GM19397 (cell line): ENCODE measurements at regions not wholly inside any gene's neighbourhood (a gene's known extent, or its start where the extent isn't known, plus 50 kb on each side); places are given as distances from the start of the nearest gene placed in this dataset.

Experiments
- ATAC-seq: cut with Tn5 transposase; IDR thresholded peaks from one replicate; pipeline ENCODE4 v1.9.1; 2021; ENCODE audit warnings: mild to moderate bottlenecking, moderate library complexity; ENCODE audit not compliant: unreplicated experiment

DNA sequence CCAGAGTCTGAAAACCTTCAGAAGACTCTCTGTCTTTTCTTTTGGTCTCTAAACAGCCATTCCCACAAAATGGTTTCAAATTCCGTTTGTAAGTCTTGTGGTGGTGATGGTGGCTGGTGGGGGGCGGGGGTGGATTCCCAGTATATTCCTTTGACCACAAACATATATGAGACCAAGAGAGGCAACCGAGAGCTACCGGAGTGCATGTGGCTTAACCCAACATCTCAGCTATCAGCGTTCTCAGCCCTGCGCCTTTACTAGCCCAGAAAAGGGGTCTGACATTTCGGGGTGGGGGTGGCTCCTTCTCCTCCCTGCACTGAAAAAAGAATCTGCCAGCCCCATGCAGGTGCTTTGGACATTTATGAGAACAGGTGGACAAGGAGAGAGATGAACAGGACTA, 621.1 kb downstream of the ACTR3B start:
- ATAC-seq = no peak

DNA sequence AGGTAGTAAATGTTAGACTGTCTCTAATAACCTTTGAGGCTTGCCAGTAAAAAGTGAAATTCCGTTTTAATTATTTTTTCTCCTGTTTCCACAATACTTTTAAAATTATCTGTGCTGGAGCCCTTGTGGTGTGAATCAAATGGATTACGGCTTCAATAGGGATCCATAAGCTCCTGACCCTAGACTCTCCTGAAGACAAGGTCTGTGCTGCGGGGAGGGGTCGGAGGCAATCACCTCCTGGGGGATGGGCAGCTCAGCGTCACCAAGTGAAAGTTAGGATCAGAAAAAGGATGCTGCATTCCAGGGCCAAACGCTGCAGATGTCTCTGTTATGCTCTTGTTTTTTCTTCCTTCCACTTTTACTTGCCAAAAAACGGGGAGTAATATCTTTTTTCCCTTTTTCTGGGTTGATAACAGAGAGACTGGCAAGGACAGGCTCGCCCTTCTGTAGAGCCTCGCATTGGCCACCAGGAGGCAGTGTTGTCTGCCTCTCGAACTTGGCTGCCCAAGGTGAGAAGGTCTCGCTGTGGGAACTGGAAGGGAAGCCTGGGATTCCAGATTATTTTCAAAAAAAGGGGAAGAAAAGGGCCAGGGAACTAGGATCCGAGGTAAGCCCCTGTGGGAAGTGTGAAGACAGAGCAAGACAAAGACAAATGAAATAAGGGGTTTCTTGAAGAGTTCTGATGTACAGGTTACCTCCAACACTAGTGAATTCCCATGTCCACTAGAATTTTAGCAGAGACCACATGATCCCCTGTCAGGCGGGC, 621.9 kb downstream of the ACTR3B start:
- no peak for ATAC-seq

DNA sequence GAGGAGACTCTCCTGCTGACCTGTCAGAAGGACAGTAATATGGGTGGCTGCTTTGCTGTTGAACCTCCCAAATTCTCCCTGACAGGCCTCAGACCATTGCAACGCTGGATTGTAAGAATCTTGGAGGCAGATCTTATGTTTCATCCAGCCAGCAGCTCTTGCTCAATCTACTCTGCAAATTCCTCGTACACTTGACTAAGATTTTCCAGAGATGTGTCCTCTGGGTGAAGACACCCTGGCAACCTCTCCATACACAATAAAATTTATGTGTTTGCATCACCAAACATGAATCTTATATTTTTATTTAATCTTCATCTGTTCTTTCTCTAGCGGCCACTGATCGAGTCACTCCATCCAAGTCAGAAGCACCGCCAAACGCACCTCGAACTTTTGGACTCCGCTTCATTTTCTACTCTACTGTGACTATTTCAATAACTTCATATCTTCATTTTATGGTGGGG, 623.1 kb downstream of the ACTR3B start:
- ATAC-seq = no peak

DNA sequence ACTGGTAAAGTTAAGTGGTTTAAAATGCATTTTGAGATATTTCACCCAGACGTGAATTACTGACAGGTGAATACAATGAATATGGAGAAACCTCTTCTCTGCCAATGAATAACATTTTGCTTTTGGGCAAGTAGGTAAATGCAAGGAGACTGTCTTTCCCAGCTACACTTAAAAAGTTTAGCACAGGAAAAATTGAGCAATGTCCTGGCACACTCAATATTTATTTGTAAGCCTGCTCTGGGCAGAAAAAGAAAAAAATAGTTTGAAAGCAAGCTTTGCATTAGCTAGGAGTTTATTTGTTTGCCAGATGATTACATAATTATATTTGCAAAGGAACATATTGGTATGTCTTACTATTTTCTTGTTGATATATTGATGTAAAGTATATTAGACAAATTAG, 624.2 kb downstream of the ACTR3B start:
- no peak for ATAC-seq

DNA sequence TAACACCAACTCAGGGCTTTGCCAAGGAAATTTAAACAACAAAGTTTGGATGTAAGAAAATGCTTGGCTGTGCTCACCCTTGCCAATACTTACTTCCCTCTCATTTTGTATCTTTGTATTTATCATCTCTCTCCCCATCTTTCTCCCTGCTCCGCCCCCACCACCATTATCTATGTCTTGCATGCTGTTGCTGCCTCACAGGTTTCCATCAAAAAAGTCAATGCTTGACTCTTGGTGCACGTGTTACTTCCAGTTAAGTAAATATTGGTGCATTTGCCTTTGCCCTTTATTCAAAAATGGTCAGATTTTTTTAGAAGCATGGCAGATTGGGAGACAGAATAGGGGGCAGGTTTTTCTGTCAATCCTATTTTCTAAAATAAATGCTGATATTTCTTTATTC, 626.0 kb downstream of the ACTR3B start:
- no peak for ATAC-seq

DNA sequence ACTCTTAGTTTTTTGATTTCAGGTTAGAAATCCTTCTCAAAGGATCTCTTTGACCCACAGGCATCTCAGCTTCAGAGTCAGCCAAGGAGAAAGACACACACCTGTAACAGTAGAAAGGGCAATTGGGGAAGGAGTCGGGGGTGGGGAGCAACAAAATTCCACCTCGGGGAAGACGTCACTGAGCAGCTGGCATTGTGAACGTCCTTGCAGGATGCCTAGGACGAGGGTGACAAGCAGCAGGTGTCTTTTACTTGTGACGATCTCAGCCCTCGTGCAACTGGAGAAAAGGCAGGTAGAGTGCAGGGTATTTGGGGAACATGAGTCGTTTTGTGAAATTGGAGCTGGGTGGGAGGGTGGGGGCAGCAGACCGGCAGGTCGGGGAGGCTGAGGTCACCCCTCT, 627.0 kb downstream of the ACTR3B start:
- no peak for ATAC-seq

DNA sequence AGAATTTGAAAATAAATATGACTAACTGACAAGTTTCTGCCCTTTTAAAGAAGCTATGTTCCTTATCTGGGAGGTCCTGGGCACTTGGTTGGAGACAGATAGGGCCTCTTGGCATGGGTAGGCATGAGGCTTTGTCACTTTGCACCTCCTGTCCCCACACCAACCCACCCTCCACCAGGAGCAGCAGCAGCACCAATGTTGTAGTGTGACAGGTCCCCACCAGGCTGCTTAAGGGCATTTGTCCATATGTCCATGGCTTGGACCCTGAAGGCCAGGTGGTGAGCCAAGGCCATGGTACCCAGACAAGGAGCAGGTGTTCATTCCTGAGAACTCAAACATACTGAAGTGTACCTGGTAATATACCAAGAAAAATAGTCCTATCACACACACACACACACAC, 629.1 kb downstream of the ACTR3B start:
- ATAC-seq = no peak

DNA sequence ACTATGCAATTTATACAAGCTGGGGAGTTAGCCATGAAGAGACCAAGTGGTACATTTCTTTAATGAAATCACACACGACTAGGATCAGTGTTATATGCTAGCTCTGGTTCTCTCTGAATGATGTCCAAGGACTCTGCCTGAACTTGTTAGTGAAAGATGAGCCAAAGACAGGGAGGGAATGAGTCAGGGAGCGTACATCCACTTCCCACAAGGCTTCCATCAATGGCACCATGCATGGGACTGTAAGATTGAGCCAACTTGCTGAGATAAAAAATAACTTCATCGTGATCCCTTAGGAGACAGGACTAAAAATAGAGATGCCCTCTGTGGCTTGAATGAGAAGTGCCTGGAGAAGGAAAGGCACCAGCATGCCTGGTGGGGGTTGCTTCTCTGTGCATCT, 629.7 kb downstream of the ACTR3B start:
- no peak for ATAC-seq

DNA sequence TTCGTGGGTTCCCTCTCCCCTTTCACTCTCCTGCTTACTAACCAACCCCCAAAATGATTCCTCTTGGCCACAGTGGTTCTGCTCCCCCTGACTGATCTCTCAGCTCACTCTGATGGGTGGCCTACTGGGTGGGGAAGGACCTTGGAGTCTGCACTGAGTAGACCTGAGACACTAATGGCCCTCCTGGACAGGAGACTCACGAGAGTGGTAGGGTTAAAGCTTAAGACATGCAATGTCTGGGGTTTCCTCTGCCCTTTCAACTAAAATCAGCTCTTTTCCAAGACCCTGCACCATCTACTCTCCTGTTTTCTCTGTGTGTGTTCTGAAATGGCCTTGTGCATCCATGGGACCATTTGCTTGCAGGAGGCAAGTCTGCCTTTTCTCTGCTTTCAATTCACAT, 631.4 kb downstream of the ACTR3B start:
- no peak for ATAC-seq

DNA sequence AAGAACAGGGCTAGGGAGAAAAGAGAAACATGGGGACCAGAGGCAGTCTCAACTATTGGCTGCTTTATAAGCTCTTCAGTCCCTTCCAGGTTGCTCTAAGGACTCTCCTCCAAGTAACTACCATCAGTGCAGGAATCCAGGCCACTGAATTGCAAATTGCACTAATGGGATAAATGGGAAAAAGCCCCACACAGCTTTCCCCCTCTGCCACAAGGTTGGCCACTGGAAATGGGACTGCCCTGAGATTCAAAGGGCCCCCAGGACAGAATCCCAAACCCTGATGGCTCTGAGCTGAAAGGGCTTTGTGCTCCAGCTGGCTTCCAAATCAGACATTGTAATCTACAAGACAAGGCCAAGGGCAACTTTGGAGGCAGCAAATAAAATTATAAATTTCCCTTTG, 633.2 kb downstream of the ACTR3B start:
- ATAC-seq = no peak

DNA sequence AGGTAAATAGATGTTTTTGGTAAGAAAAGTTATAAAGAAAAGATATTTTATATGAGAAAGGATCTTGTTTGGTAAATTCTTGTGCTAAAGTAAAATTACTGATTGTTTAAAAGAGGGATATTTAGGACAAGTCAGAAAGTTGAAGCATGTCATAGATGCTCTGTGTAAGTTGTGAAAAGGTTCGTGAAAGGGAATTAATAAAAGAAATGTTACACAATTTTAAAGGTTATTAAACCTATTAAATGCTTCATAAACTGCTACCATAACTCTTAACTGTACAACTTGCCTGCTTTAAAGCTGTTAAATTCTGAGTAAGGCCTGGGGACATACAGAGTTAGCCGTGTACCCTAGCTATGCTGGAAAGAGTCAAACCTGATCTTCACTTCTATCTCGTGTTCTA, 634.1 kb downstream of the ACTR3B start:
- ATAC-seq = no peak

DNA sequence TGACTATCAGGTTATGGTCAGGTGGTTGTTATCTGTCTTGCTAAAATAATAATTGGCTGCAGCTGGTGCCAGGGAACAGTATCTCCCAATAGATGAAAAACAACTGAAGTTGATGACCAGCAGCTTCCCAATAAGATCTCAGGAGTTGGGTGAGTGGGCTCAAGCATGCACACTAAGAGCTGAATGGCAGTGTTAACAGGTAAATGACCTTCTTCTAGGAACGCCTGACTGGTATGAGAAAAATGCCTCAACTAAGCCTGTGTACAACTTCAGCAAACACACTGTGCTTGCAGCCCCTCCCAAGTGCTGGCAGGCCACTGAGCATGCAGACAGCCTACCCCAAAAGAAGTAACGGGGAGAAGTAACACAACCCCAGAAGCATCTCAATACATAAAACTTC, 636.9 kb downstream of the ACTR3B start:
- ATAC-seq = no peak

DNA sequence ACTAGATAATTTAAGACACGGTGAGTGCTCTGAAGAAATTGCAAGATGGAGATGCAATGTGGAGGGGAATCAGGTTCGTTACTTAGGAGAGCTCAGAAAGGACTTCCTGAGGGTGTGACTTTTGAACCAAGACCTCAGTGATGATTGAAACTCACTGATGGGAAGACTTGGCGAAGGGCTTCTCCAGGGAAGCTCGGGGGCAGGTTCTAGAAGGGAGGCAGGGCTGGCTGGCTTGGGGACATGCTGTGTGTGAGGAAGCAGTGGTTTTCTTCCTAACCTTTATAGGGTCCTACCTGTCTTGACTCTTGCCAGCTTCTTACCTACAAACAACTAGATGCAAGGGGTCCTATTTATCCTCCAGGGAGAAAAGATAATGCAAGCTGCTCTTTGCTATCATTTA, 637.9 kb downstream of the ACTR3B start:
- no peak for ATAC-seq

DNA sequence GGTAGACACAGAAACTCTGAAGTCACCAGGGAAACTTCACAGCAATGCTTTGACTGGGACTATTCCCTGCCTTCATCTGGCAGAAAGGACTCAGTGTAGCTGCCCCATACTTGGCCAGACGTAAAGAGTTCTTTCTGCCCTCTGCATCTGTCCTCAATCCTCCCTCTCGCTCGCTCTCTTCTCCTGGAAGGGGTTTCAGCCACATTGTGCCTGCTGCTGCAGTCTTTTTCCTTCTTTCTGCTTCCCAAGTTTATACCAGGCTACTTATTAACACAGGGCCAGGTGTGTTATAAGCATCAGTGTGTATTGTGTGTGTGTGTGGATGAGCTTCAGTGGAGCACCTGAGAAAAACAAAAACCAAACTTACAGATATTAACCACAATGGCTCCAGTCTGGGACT, 638.4 kb downstream of the ACTR3B start:
- no peak for ATAC-seq

DNA sequence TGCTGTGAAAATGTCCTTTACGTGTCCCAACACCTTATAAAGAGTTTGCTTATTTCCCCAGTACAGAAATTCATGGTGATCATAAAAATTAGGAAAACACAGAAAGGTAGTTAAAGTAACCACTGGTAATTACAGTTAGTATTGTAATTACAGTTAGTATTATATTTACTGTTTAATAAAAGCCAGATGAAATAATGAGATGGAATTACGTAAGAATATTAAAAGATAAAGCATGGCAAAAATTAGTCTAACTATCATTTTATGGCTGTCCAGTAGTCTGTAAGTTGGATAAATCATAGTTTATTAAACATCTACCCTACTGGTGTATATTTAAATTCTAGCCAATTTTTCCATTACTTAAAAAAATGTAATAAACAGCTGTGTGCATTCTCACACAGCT, 638.8 kb downstream of the ACTR3B start:
- no peak for ATAC-seq

DNA sequence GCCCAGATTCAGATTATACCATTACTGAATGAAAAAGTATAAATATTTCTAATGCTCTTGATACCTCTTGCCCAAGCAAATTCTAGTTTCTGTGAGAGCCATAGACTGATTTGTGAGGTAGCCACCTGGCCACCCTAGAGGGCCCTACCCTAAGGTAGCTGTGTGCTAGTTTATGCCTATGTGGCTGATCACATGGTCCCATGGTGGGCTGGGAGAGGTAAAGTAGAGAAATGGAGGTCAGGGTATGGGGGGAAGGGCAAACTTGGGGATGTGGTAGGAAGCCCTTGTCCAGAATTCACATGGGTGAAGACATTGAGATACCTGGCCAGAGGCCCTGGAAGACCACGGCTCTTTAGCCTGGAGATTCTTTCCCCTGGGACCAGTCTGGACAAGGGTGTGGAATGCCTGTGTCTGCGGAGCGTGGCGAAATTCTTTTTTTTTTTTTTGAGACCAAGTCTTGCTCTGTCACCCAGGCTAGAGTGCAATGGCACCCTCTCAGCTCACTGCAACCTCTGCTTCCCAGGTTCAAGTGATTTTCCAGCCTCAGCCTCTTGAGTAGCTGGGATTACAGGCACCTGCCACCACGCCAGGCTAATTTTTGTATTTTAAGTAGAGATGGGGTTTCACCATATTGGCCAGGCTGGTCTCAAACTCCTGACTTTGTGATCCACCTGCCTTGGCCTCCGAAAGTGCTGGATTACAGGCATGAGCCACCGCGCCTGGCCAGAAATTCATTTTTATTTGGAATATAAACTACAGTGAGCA, 639.4 kb downstream of the ACTR3B start:
- no peak for ATAC-seq

DNA sequence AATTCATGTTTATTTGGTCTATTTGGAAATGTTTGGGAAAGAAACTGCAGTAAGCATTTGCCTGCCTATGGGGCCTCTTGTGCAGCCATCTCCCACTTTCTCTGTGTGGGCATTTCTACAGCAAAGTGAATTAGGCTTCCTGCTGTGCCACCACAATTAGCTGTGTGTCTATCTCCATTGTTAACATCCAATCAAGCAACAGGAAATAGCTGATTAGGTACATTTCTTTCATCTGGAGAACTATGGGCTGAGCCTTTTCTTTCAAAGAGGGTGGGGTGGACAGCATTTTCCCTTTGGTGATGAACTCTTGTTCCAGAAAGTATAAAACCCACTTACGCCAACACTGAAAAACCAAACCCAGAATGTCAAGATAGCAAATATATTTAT, 640.0 kb downstream of the ACTR3B start:
- ATAC-seq = no peak

DNA sequence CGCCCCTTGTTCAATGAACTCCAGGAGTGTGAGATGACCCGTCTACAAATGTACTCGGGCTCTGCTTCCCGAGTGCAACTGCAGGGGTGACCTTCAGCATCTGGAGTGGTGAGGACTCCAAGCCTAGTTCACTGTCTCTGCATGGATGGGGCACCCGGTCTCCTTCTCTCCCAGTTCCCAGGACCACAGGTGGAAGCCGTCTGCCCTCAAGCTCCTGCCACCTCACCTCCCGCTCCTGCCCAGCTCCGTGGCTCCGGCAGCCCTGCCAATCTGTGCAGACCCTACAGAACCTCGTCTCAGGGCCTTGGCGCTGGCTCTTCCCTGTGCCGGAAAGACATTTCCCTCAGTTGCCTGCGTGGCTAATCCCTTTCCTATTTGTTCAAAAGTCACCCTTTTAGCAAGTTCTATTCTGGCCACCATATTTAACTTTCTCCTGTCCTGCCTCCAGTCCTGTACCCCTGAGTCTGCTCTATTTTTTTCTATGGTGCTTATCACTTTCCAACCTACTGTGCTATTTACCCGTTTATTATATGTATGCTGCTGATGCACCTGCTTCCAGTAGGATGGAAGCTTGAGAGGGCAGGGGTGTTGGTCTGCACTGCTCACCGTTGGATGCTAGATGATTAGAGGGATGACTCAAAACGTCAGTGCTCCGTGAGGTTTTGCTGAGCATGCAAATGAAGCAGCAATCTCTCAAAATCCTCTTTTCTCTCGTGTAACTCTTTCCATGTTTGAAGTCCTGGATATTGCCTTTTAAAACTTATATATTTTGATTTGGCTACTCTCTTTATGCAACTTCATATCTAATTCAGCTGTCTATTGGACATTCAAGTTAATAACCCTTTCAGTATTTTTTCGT, 641.4 kb downstream of the ACTR3B start:
- ATAC-seq = no peak

DNA sequence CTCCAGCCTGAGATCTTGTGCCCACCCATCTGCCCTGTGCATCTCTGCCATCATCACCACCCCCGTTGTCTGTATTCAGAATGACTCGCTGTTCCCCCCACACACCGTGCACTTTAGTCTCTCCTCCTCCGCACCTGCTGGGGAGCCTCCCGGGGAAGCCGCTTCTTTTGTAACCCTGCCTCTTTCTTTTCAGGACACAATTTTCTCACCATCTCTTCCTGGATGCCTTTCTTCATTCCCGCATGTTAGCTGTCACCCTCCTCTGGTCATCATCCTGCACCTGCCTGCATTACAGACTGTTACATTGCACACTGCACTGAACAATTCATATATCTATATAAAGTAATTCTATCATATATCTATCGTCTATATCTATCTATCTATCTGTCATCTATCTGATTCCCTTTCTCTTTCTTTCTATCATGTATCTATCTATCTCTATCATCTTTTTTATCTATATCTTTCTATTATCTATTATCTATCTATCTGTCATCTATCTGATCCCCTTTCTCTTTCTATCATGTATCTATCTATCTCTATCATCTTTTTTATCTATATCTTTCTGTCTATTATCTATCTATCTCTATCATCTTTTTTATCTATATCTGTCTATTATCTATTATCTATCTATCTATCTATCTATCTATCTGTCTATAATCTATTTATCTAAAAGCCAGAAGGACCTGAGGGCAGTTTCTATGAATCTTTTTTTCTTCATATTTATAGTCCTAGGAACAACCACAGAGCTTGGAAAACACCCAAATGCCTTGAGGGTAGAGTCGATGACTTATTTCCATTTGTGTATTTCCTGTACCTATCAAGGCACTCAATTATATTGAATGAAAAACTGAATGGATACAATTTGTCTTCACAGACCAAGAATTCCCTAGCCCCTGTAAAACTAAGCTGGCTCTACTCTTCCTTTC, 642.5 kb downstream of the ACTR3B start:
- ATAC-seq = no peak

DNA sequence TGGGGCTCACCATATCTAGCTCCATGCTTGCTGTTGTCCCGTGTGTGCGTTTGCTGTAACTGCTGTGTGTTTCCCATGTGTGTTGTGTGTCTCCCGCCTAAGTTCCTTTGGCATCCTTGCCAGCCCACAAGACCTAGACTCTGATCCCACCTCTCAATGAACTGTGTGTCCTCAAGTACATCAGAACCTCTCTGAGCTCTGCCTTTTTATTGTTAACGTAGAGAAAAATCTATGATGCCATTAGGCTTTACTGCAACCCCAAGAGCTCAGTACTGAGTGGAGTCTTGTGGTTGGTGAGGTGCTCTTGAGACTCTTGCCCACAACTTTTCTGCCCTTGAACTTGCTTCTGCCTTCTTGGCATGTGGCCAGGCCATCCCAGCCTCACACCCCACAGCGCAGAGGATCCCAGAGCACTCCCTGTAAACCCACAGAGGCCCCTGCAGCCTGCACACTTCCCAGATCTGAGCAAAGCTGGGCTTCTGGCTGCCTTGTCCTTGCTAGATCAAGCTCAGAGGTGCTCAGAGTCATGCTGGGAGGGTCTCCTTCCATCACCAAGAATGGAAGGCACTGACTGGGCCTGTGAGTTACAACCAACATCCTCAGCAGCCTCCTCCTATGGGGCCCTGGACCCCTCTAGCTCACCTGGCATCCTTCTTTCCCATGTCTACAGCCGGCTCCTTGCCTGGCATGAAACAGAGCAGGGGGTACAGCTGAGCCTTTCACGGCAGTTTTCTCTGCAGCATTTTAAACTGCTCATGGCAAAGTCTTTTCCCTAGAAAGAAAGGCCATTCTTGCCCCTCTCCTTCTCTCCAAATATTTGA, 643.4 kb downstream of the ACTR3B start:
- no peak for ATAC-seq
